NCI-H460 (cell line): ENCODE measurements at regions not wholly inside any gene's neighbourhood (a gene's known extent, or its start where the extent isn't known, plus 50 kb on each side); places are given as distances from the start of the nearest gene placed in this dataset.
"Not testable (repeated sequence)": the region's sequence is repeated elsewhere in the genome, so short reads cannot be mapped to it uniquely, and the experiment has no call there.

Experiments used
- DNase-seq: peaks from one replicate; pipeline ENCODE4 v3.0.0-alpha.2; 2016; ENCODE audit warnings: low read depth; ENCODE audit errors: extremely low read depth

GRCh38 chr1:146381196-146381595 is 152.4 kb upstream of the NOTCH2NLA start:
- not testable (repeated sequence) for DNase-seq

- DNase-seq = peak; percentile 99
Measured at GRCh38 chr1:146376708-146377496, 148.1 kb upstream of the NOTCH2NLA start.

- DNase-seq = peak; percentile 85
Measured at GRCh38 chr1:146376309-146376707, 147.5 kb upstream of the NOTCH2NLA start.

- not testable (repeated sequence) for DNase-seq
Measured at GRCh38 chr1:146375108-146375507, 146.3 kb upstream of the NOTCH2NLA start.

GRCh38 chr1:146369940-146370339 is 141.1 kb upstream of the NOTCH2NLA start:
- peak; percentile 80 for DNase-seq

GRCh38 chr1:146355373-146355772 is 126.6 kb upstream of the NOTCH2NLA start:
- DNase-seq = not testable (repeated sequence)

- not testable (repeated sequence) for DNase-seq
Measured at GRCh38 chr1:146326863-146327262, 98.0 kb upstream of the NOTCH2NLA start.

- DNase-seq = not testable (repeated sequence)
Measured at GRCh38 chr1:146324463-146324862, 95.6 kb upstream of the NOTCH2NLA start.

- not testable (repeated sequence) for DNase-seq
Measured at GRCh38 chr1:146323302-146323701, 94.5 kb upstream of the NOTCH2NLA start.

- DNase-seq = not testable (repeated sequence)
Measured at GRCh38 chr1:146322893-146323292, 94.1 kb upstream of the NOTCH2NLA start.

GRCh38 chr1:146318715-146319114 is 89.9 kb upstream of the NOTCH2NLA start:
- not testable (repeated sequence) for DNase-seq

GRCh38 chr1:146317785-146318184 is 89.0 kb upstream of the NOTCH2NLA start:
- not testable (repeated sequence) for DNase-seq

GRCh38 chr1:146314449-146315246 is 85.8 kb upstream of the NOTCH2NLA start:
- not testable (repeated sequence) for DNase-seq

- not testable (repeated sequence) for DNase-seq
Measured at GRCh38 chr1:146310579-146310978, 81.8 kb upstream of the NOTCH2NLA start.

GRCh38 chr1:146309427-146309826 is 80.6 kb upstream of the NOTCH2NLA start:
- not testable (repeated sequence) for DNase-seq

GRCh38 chr1:146308892-146309291 is 80.1 kb upstream of the NOTCH2NLA start:
- not testable (repeated sequence) for DNase-seq

GRCh38 chr1:146308152-146308551 is 79.3 kb upstream of the NOTCH2NLA start:
- not testable (repeated sequence) for DNase-seq

- DNase-seq = not testable (repeated sequence)
Measured at GRCh38 chr1:146307632-146308031, 78.8 kb upstream of the NOTCH2NLA start.

GRCh38 chr1:146306651-146307050 is 77.8 kb upstream of the NOTCH2NLA start:
- not testable (repeated sequence) for DNase-seq

- not testable (repeated sequence) for DNase-seq
Measured at GRCh38 chr1:146305442-146305841, 76.6 kb upstream of the NOTCH2NLA start.

- DNase-seq = not testable (repeated sequence)
Measured at GRCh38 chr1:146298575-146298897, 69.7 kb upstream of the NOTCH2NLA start.
